Rectal smooth muscle tissue (tissue), 1 donor: ENCODE measurements at regions not wholly inside any gene's neighbourhood (a gene's known extent, or its start where the extent isn't known, plus 50 kb on each side); places are given as distances from the start of the nearest gene placed in this dataset.
"Not testable (repeated sequence)": the region's sequence is repeated elsewhere in the genome, so short reads cannot be mapped to it uniquely, and the experiment has no call there.

Source experiments
- H3K27ac ChIP-seq: one replicate; pipeline ENCODE4 v1.7.0; 2013; ENCODE audit warnings: low read depth, low read length, inconsistent platforms
- H3K27me3 ChIP-seq: one replicate; pipeline ENCODE4 v1.7.0; 2013; ENCODE audit warnings: low read length; ENCODE audit not compliant: control insufficient read depth, insufficient read depth
- H3K36me3 ChIP-seq: one replicate; pipeline ENCODE4 v1.7.0; 2013; ENCODE audit warnings: low read length; ENCODE audit not compliant: control insufficient read depth, insufficient read depth
- H3K4me1 ChIP-seq: one replicate; pipeline ENCODE4 v1.7.0; 2013; ENCODE audit warnings: low read length; ENCODE audit not compliant: control insufficient read depth, insufficient read depth
- H3K4me3 ChIP-seq: one replicate; pipeline ENCODE4 v1.7.0; 2013; ENCODE audit warnings: low read length
- H3K9ac ChIP-seq: one replicate; pipeline ENCODE4 v1.7.0; 2013; ENCODE audit warnings: low read length

GRCh38 chr7:106503626-106504025 is 157.3 kb downstream of the CCDC71L start:
- no peaks in the 10 kb centered on the region for H3K4me1 ChIP-seq
- H3K27ac ChIP-seq: no peak overlapping the region
- no peaks in the 10 kb centered on the region for H3K27me3 ChIP-seq
- no peak overlapping the region for H3K4me3 ChIP-seq
- no peak overlapping the region for H3K9ac ChIP-seq
- H3K36me3 ChIP-seq: no peaks in the 10 kb centered on the region

GRCh38 chr7:106501605-106502580 is 159.1 kb downstream of the CCDC71L start:
- Histone ChIP-seq H3K36me3 (no peaks in the 10 kb centered on the region), H3K27ac (no peak overlapping the region), H3K4me1 (no peaks in the 10 kb centered on the region), H3K27me3 (no peaks in the 10 kb centered on the region), H3K4me3 (no peak overlapping the region), H3K9ac (no peak overlapping the region)

GRCh38 chr7:106499897-106500296 is 161.1 kb downstream of the CCDC71L start:
- Histone ChIP-seq H3K4me1 (no peaks in the 10 kb centered on the region), H3K4me3 (no peak overlapping the region), H3K27ac (no peak overlapping the region), H3K36me3 (no peaks in the 10 kb centered on the region), H3K27me3 (no peaks in the 10 kb centered on the region), H3K9ac (no peak overlapping the region)

GRCh38 chr7:106498005-106498404 is 163.0 kb downstream of the CCDC71L start:
- not testable (repeated sequence) for H3K27me3 ChIP-seq

GRCh38 chr7:106493041-106493731 is 167.8 kb downstream of the CCDC71L start:
- no peaks in the 10 kb centered on the region for H3K4me1 ChIP-seq
- H3K4me3 ChIP-seq: no peak overlapping the region
- no peak overlapping the region for H3K9ac ChIP-seq
- H3K27me3 ChIP-seq: no peaks in the 10 kb centered on the region
- H3K27ac ChIP-seq: no peak overlapping the region
- no peaks in the 10 kb centered on the region for H3K36me3 ChIP-seq

More at GRCh38 chr7:106498005-106498404, 163.0 kb downstream of the CCDC71L start:
- not testable (repeated sequence) for H3K9ac ChIP-seq, H3K4me3 ChIP-seq, H3K36me3 ChIP-seq, H3K27ac ChIP-seq, H3K4me1 ChIP-seq

GRCh38 chr7:106488465-106488864 is 172.5 kb downstream of the CCDC71L start:
- H3K36me3 ChIP-seq: no peaks in the 10 kb centered on the region

GRCh38 chr7:106487892-106488291 is 173.1 kb downstream of the CCDC71L start:
- H3K9ac ChIP-seq: no peak overlapping the region
- H3K36me3 ChIP-seq: no peaks in the 10 kb centered on the region
- no peak overlapping the region for H3K27ac ChIP-seq
- H3K4me3 ChIP-seq: no peak overlapping the region
- H3K4me1 ChIP-seq: peaks cover 4% of the 10 kb centered on the region
- H3K27me3 ChIP-seq: no peaks in the 10 kb centered on the region

More at GRCh38 chr7:106488465-106488864, 172.5 kb downstream of the CCDC71L start:
- H3K4me1 ChIP-seq: peaks cover 4% of the 10 kb centered on the region
- no peaks in the 10 kb centered on the region for H3K27me3 ChIP-seq
- H3K9ac ChIP-seq: no peak overlapping the region
- H3K27ac ChIP-seq: no peak overlapping the region
- no peak overlapping the region for H3K4me3 ChIP-seq

- Histone ChIP-seq H3K4me3 (no peak overlapping the region), H3K4me1 (peaks cover 4% of the 10 kb centered on the region), H3K27ac (no peak overlapping the region), H3K36me3 (no peaks in the 10 kb centered on the region), H3K27me3 (no peaks in the 10 kb centered on the region), H3K9ac (no peak overlapping the region)
Measured at GRCh38 chr7:106486331-106486730, 174.6 kb downstream of the CCDC71L start.

- H3K4me1 ChIP-seq: peaks cover 4% of the 10 kb centered on the region
- no peak overlapping the region for H3K9ac ChIP-seq
- H3K27ac ChIP-seq: no peak overlapping the region
- H3K4me3 ChIP-seq: no peak overlapping the region
- H3K36me3 ChIP-seq: no peaks in the 10 kb centered on the region
- no peaks in the 10 kb centered on the region for H3K27me3 ChIP-seq
Measured at GRCh38 chr7:106485919-106486318, 175.0 kb downstream of the CCDC71L start.

- Histone ChIP-seq H3K4me1 (peaks cover 4% of the 10 kb centered on the region), H3K27me3 (no peaks in the 10 kb centered on the region), H3K9ac (no peak overlapping the region), H3K27ac (no peak overlapping the region), H3K4me3 (no peak overlapping the region), H3K36me3 (no peaks in the 10 kb centered on the region)
Measured at GRCh38 chr7:106485031-106485551, 175.9 kb downstream of the CCDC71L start.

GRCh38 chr7:106484562-106484961 is 176.4 kb downstream of the CCDC71L start:
- no peak overlapping the region for H3K4me3 ChIP-seq
- no peaks in the 10 kb centered on the region for H3K27me3 ChIP-seq
- no peak overlapping the region for H3K27ac ChIP-seq
- H3K4me1 ChIP-seq: peaks cover 4% of the 10 kb centered on the region
- H3K9ac ChIP-seq: no peak overlapping the region
- no peaks in the 10 kb centered on the region for H3K36me3 ChIP-seq

- Histone ChIP-seq H3K27ac (no peak overlapping the region), H3K9ac (no peak overlapping the region), H3K36me3 (no peaks in the 10 kb centered on the region), H3K4me1 (peaks cover 4% of the 10 kb centered on the region), H3K4me3 (no peak overlapping the region), H3K27me3 (no peaks in the 10 kb centered on the region)
Measured at GRCh38 chr7:106482091-106482490, 178.9 kb downstream of the CCDC71L start.
